Activated CD8-positive, alpha-beta T cell treated with anti-CD3 and anti-CD28 coated beads for 36 hours (primary cell): ENCODE measurements at regions not wholly inside any gene's neighbourhood (a gene's known extent, or its start where the extent isn't known, plus 50 kb on each side); places are given as distances from the start of the nearest gene placed in this dataset.

Experiments
- ATAC-seq: fragments of 200-7000 bp; cut with Tn5 transposase; one replicate; pipeline ENCODE4 v1.10.0; 2021; ENCODE audit warnings: mild to moderate bottlenecking, moderate library complexity
- CTCF ChIA-PET: fragments of 350-600 bp; sonication (Branson Sonifier 250); formaldehyde crosslinking; loops from one replicate; lab custom pipeline; 2021; ENCODE audit warnings: antibody characterized with exemption; lab: Charles Lee
- POLR2A ChIA-PET: fragments of 350-600 bp; sonication (Branson Sonifier 250); formaldehyde crosslinking; loops from one replicate; lab custom pipeline; 2021; ENCODE audit warnings: antibody characterized with exemption; lab: Charles Lee
- DNase-seq: peaks from one replicate; pipeline ENCODE4 v3.0.0-alpha.2; 2020
- H3K27ac Mint-ChIP-seq: one replicate; pipeline ENCODE4 v1.8.0; 2021; ENCODE audit warnings: mild to moderate bottlenecking, mixed read lengths
- H3K27me3 Mint-ChIP-seq: one replicate; pipeline ENCODE4 v1.8.0; 2021; ENCODE audit warnings: mixed read lengths
- H3K36me3 Mint-ChIP-seq: one replicate; pipeline ENCODE4 v1.8.0; 2021; ENCODE audit warnings: low read depth, mixed read lengths
- H3K4me1 Mint-ChIP-seq: one replicate; pipeline ENCODE4 v1.8.0; 2021; ENCODE audit warnings: low read depth, mixed read lengths
- H3K4me3 Mint-ChIP-seq: one replicate; pipeline ENCODE4 v1.8.0; 2021; ENCODE audit warnings: mild to moderate bottlenecking, moderate library complexity, mixed read lengths
- H3K9me3 Mint-ChIP-seq: one replicate; pipeline ENCODE4 v1.8.0; 2021; ENCODE audit warnings: mixed read lengths
- CTCF ChIP-seq: fragments of 200-600 bp; IDR thresholded peaks from one replicate; pipeline ENCODE4 v1.8.0; 2022; ENCODE audit warnings: antibody characterized with exemption, mild to moderate bottlenecking
- intact Hi-C: fragments of 100-400 bp; cut with micrococcal nuclease; formaldehyde crosslinking; loops from one replicate; pipeline ENCODE4 v1.10.0; 2022

- intact Hi-C loops: no loop called here
- no peaks in the 10 kb centered on the region for H3K9me3 Mint-ChIP-seq
Observed at GRCh38 chr9:105971986-105972385, 277.6 kb downstream of the TMEM38B start.

DNA sequence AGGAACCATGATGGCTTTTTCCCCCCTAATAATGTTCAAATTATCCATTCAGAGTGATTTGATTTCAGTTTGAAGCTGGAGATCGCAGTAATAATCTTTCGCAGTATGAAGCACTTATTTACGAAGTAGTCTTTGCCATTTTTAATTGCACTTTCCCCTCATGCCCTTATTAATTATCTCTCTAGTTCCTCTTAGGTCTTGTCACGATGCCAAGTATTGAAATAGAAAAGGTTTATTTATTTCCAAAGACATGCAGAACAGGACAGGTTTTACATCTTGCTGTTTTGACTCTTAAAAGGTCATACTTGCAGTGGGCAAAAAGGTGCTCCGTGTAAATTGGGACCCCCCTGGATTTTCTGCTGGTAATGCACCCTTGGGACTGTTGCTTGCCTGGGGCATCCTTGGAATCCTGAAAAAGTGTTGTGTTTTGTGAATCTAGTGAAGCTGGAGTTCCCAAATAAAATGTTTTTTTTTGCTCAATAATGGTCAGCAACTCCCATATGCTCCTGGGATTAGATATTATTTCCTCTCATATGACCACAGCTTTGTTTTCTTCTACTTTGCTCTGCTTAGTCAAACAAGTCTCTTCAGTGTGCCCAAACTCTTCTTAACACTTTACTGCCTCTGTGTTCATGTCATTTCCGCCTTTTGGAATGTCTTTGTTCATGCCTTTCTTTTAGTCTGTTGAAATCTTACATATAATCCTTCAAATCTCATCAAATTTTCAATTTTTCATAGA lies 278.3 kb downstream of the TMEM38B start:
- ATAC-seq: no peak
- DNase-seq: no peak
- Mint-ChIP-seq H3K27me3 (peaks cover 1% of the 10 kb centered on the region), H3K27ac (no peak overlapping the region), H3K4me1 (no peaks in the 10 kb centered on the region), H3K36me3 (no peaks in the 10 kb centered on the region), H3K4me3 (no peak overlapping the region), H3K9me3 (no peaks in the 10 kb centered on the region)
- intact Hi-C loops: no loop called here
- no peak for TF ChIP-seq CTCF
- ChIA-PET POLR2A (interaction anchor here (1.6 kb wide), 1 partner anchor 17 kb away, joined by 3 read pairs; no protein-coding TSS in a partner anchor), CTCF (interaction anchor here (1.7 kb wide), 1 partner anchor 131 kb away, joined by 3 read pairs; no protein-coding TSS in a partner anchor)

More at GRCh38 chr9:105971986-105972385, 277.6 kb downstream of the TMEM38B start:
- POLR2A ChIA-PET: no interaction called here
- DNase-seq (no peak), ATAC-seq (no peak)
- Mint-ChIP-seq H3K27me3 (peaks cover 1% of the 10 kb centered on the region), H3K4me3 (no peak overlapping the region), H3K4me1 (no peaks in the 10 kb centered on the region), H3K36me3 (no peaks in the 10 kb centered on the region), H3K27ac (no peak overlapping the region)
- no peak for TF ChIP-seq CTCF
- CTCF ChIA-PET: no interaction called here

- no peak overlapping the region for H3K4me3 Mint-ChIP-seq
- intact Hi-C loops: no loop called here
- ATAC-seq (no peak), DNase-seq (no peak)
- no peak overlapping the region for H3K27ac Mint-ChIP-seq
- no peaks in the 10 kb centered on the region for H3K36me3 Mint-ChIP-seq
- ChIA-PET CTCF (interaction anchor here (1.7 kb wide), 1 partner anchor 132 kb away, joined by 3 read pairs; no protein-coding TSS in a partner anchor), POLR2A (interaction anchor here (1.6 kb wide), 1 partner anchor 18 kb away, joined by 3 read pairs; no protein-coding TSS in a partner anchor)
- no peaks in the 10 kb centered on the region for H3K9me3 Mint-ChIP-seq
- TF ChIP-seq CTCF: no peak
- peaks cover 1% of the 10 kb centered on the region for H3K27me3 Mint-ChIP-seq
- H3K4me1 Mint-ChIP-seq: no peaks in the 10 kb centered on the region
Observed at GRCh38 chr9:105973951-105974351, 279.6 kb downstream of the TMEM38B start.

DNA sequence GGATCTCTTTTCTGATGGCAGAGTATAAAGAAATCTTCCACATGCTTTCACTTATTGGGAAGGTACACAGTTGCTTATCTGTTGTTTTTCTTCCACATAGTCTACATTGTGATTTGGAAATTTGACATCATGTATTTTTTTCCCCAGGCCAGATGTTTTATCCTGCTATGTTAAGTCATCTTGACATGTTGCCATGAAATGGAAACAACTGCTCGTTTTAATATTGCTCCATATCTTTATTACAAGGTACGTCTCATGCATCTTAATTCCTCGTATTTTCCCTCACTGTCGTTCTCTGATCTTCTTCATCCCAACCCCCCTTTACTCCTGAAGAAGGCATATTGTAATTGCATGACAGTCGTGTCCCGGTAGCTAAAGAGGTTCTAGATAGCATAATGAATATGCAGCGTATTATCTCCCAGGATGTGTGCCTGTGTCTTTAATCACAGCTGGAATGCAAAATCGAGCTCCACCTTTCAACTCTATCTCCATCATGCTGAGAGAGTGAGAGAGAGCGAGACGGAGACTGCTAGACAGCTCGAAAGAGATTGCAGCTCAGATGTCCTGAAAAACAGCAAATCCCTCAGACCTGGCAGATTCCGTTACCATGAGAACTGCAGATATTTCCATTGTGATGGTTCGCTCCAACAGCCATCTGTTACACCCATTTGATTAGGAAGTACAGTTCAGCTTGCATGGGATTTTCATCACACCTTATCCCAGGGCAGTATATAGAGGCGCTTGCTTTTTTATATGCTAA lies 281.7 kb downstream of the TMEM38B start:
- DNase-seq (no peak), ATAC-seq (no peak)
- H3K27me3 Mint-ChIP-seq: no peaks in the 10 kb centered on the region
- TF ChIP-seq CTCF: no peak
- H3K36me3 Mint-ChIP-seq: no peaks in the 10 kb centered on the region
- POLR2A ChIA-PET: no interaction called here
- CTCF ChIA-PET: no interaction called here
- no peaks in the 10 kb centered on the region for H3K9me3 Mint-ChIP-seq
- H3K4me1 Mint-ChIP-seq: no peaks in the 10 kb centered on the region
- no peak overlapping the region for H3K27ac Mint-ChIP-seq
- intact Hi-C loops: no loop called here
- H3K4me3 Mint-ChIP-seq: no peak overlapping the region

DNA sequence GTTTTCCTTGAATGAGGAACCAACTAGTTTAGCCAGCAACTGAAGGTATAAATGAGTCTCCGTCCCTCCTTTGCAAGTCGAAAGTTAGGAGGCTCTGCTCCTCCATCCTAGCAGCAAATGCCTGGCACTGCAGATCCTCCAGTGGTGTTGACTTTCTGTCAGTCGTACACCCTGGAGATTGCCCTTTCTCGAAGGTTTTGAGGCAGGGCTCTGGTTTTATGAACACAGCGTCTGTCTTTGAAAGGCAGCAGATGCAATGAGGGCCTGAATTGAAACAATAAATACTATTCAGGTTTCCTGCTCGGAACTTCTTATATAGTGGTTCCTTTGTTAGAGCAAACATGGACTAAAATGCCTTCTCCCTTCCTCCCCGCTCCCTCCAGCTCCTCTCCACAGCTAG lies 284.0 kb downstream of the TMEM38B start:
- no peaks in the 10 kb centered on the region for H3K27me3 Mint-ChIP-seq
- H3K27ac Mint-ChIP-seq: no peak overlapping the region
- no peaks in the 10 kb centered on the region for H3K36me3 Mint-ChIP-seq
- ATAC-seq: no peak
- H3K4me1 Mint-ChIP-seq: no peaks in the 10 kb centered on the region
- no peak for TF ChIP-seq CTCF
- no peak overlapping the region for H3K4me3 Mint-ChIP-seq
- intact Hi-C loops: no loop called here
- CTCF ChIA-PET: interaction anchor here (1.4 kb wide), 1 partner anchor 94 kb away, joined by 3 read pairs; no protein-coding TSS in a partner anchor
- DNase-seq: no peak
- POLR2A ChIA-PET: no interaction called here
- H3K9me3 Mint-ChIP-seq: no peaks in the 10 kb centered on the region
